ENCODE measurements at regions not wholly inside any gene's neighbourhood (a gene's known extent, or its start where the extent isn't known, plus 50 kb on each side); places are given as distances from the start of the nearest gene placed in this dataset.

GRCh38 chr7:25395976-25396375, 167.7 kb upstream of the NPVF start:
- no peak overlapping the region for H3K4me3 ChIP-seq (ENCODE audit: control insufficient read depth, low read depth, low read length)
- TF ChIP-seq CTCF (conservative IDR thresholded peaks at IDR 0.05; ENCODE audit: control insufficient read depth, insufficient read depth, low read depth, low read length), result no peak
- DNase-seq (ENCODE audit: low read depth), result no peak

- no peak for TF ChIP-seq CTCF (conservative IDR thresholded peaks at IDR 0.05; ENCODE audit: control insufficient read depth, insufficient read depth, low read depth, low read length)
- DNase-seq (ENCODE audit: low read depth), result no peak
- no peak overlapping the region for H3K4me3 ChIP-seq (ENCODE audit: control insufficient read depth, low read depth, low read length)
These were observed 168.4 kb upstream of the NPVF start for GRCh38 chr7:25396668-25397067.

GRCh38 chr7:25398418-25398817, 170.1 kb upstream of the NPVF start:
- TF ChIP-seq CTCF (conservative IDR thresholded peaks at IDR 0.05; ENCODE audit: control insufficient read depth, insufficient read depth, low read depth, low read length), result no peak
- DNase-seq (ENCODE audit: low read depth), result no peak

GRCh38 chr7:25399000-25399750, 170.9 kb upstream of the NPVF start:
- no peak for TF ChIP-seq CTCF (conservative IDR thresholded peaks at IDR 0.05; ENCODE audit: control insufficient read depth, insufficient read depth, low read depth, low read length)
- H3K4me3 ChIP-seq (ENCODE audit: control insufficient read depth, low read depth, low read length), result no peak overlapping the region
- no peak for DNase-seq (ENCODE audit: low read depth)

More at GRCh38 chr7:25398418-25398817, 170.1 kb upstream of the NPVF start:
- no peak overlapping the region for H3K4me3 ChIP-seq (ENCODE audit: control insufficient read depth, low read depth, low read length)

GRCh38 chr7:25402532-25402931, 174.2 kb upstream of the NPVF start:
- no peak overlapping the region for H3K4me3 ChIP-seq (ENCODE audit: control insufficient read depth, low read depth, low read length)
- peak; percentile 11 for DNase-seq (ENCODE audit: low read depth)
- TF ChIP-seq CTCF (conservative IDR thresholded peaks at IDR 0.05; ENCODE audit: control insufficient read depth, insufficient read depth, low read depth, low read length), result no peak

- no peak overlapping the region for H3K4me3 ChIP-seq (ENCODE audit: control insufficient read depth, low read depth, low read length)
- DNase-seq (ENCODE audit: low read depth), result peak; percentile 8
- TF ChIP-seq CTCF (conservative IDR thresholded peaks at IDR 0.05; ENCODE audit: control insufficient read depth, insufficient read depth, low read depth, low read length), result no peak
These were observed 177.4 kb upstream of the NPVF start for GRCh38 chr7:25405736-25406135.
